ENCODE measurements at regions not wholly inside any gene's neighbourhood (a gene's known extent, or its start where the extent isn't known, plus 50 kb on each side); places are given as distances from the start of the nearest gene placed in this dataset.

DNA sequence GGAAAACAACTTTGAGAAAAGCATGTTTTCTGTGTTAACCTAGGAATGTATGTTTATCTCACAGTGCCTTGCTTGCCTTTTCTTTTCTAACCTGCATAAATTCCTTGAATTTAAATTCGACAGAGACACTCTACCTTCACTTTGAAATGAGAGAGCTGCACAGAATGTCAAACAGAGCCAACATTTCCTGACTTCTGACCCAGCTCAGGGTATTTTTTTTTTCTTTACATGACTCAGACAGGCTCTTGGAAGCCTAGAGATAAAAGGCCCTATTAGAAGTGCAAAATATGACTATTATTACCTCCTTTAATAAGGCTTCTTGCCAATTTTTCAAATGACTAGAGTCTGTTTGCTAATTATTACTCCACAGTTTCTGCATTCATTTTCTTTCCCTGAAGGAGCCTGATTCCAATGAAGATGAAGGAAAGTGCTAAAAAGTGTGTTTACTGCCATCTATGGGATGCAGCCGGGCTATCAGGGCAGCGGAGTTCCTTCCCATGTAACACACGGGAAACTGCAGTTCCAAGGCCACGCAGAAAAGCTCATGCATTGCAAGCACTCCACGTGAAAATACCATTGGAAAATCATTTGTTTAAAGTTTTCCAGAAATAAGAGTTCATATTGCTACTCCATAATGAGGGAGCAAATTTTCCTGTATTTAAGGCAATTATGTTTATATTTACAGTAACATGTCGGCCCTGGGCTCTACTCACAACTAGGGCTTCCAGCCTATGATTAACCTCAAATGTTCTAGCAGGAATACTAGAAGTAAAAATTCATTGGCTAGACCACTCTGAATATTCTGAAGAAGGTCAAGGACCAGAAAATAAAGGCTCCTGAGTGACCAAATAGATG is 485.6 kb downstream of the ZSWIM6 start:
- dilution Hi-C loops (cut with MboI; ENCODE audit: extremely low pct_ligation_motif_present, low sequenced_read_pairs) (no loop called here), intact Hi-C loops (cut with micrococcal nuclease) (loop anchor here (1.0 to 10.0 kb wide), 3 partner anchors 485 to 863 kb away; partner anchors contain the start of gene ZSWIM6)
- no peak overlapping the region for H3K27ac ChIP-seq (ENCODE audit: insufficient read depth, low read depth, low read length)
- no peaks in the 10 kb centered on the region for H3K9me3 ChIP-seq (replicated peaks; ENCODE audit: control insufficient read depth, insufficient read depth, low read length)
- H3K4me1 ChIP-seq (ENCODE audit: control insufficient read depth, extremely low read depth, insufficient read depth, low read length): no peaks in the 10 kb centered on the region
- H3K9me1 ChIP-seq (replicated peaks; ENCODE audit: control insufficient read depth, extremely low read depth, insufficient read depth, low read length): no peaks in the 10 kb centered on the region
- CTCF ChIA-PET: interaction anchor here (0.7 to 1.6 kb wide), 9 partner anchors 9 to 859 kb away, joined by 3 to 11 read pairs (median 4); no protein-coding TSS in a partner anchor
- POLR2A ChIA-PET: no interaction called here
- no peak overlapping the region for H3K4me2 ChIP-seq (ENCODE audit: insufficient read depth, low read length)
- no peak for TF ChIP-seq MYC (IDR thresholded peaks at IDR 0.05; ENCODE audit: low read depth, low read length)
- TF ChIP-seq FOS (IDR thresholded peaks at IDR 0.05; ENCODE audit: borderline replicate concordance, insufficient read depth, low read length): peak; percentile 42
- no peak for TF ChIP-seq POLR2AphosphoS5 (IDR thresholded peaks at IDR 0.05; ENCODE audit: insufficient read depth, low read depth, low read length)
- no peak for TF ChIP-seq JUN (IDR thresholded peaks at IDR 0.05; ENCODE audit: borderline replicate concordance, insufficient read depth, insufficient read length, low read depth)
- no peak for TF ChIP-seq GATA2 (IDR thresholded peaks at IDR 0.05; ENCODE audit: insufficient read depth, insufficient read length, low read depth, low read length)
- TF ChIP-seq EZH2 (IDR thresholded peaks at IDR 0.05; ENCODE audit: borderline replicate concordance, low read depth, low read length, severe bottlenecking): no peak
- TF ChIP-seq, protein P1, sequence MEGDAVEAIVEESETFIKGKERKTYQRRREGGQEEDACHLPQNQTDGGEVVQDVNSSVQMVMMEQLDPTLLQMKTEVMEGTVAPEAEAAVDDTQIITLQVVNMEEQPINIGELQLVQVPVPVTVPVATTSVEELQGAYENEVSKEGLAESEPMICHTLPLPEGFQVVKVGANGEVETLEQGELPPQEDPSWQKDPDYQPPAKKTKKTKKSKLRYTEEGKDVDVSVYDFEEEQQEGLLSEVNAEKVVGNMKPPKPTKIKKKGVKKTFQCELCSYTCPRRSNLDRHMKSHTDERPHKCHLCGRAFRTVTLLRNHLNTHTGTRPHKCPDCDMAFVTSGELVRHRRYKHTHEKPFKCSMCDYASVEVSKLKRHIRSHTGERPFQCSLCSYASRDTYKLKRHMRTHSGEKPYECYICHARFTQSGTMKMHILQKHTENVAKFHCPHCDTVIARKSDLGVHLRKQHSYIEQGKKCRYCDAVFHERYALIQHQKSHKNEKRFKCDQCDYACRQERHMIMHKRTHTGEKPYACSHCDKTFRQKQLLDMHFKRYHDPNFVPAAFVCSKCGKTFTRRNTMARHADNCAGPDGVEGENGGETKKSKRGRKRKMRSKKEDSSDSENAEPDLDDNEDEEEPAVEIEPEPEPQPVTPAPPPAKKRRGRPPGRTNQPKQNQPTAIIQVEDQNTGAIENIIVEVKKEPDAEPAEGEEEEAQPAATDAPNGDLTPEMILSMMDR (IDR thresholded peaks at IDR 0.05; ENCODE audit: extremely low read depth in 1 of 2, insufficient read depth in 1 of 2, low read depth in 1 of 2, low read length in 2 of 2): peak; percentile 47 to 58
- DNase-seq (ENCODE audit: low read depth, low spot score) (peak; percentile 61), FAIRE-seq (peak; percentile 85)
- BruUV-seq (replicated peaks): no TSS peak
- no peak overlapping the region for H3K4me3 ChIP-seq (replicated peaks in 1 of 3; ENCODE audit: insufficient read depth in 1 of 3, low read depth in 1 of 3, low read length in 3 of 3)
- no peaks in the 10 kb centered on the region for H3K36me3 ChIP-seq (ENCODE audit: control insufficient read depth in 2 of 2, extremely low read depth in 1 of 2, insufficient read depth in 2 of 2, low read length in 2 of 2)
- peaks cover 9 to 12% of the 10 kb centered on the region in 2 experiments for H3K27me3 ChIP-seq (ENCODE audit: control insufficient read depth in 2 of 2, insufficient read depth in 2 of 2, low read length in 2 of 2)
- no peak overlapping the region for H3K9ac ChIP-seq (replicated peaks; ENCODE audit: extremely low read depth, insufficient read depth, low read length)
- no peak overlapping the region for H2AFZ ChIP-seq (ENCODE audit: low read depth, low read length)
- H4K20me1 ChIP-seq (replicated peaks; ENCODE audit: control insufficient read depth, extremely low read depth, insufficient read depth, low read length): no peaks in the 10 kb centered on the region
- H3K79me2 ChIP-seq (ENCODE audit: control insufficient read depth, insufficient read depth, low read length): no peaks in the 10 kb centered on the region
